Effector memory CD4-positive, alpha-beta T cell (primary cell): ENCODE measurements at regions not wholly inside any gene's neighbourhood (a gene's known extent, or its start where the extent isn't known, plus 50 kb on each side); places are given as distances from the start of the nearest gene placed in this dataset.

ENCODE experiments used
- DNase-seq, 3 donors: peaks; one replicate each; pipeline ENCODE4 v3.0.0-alpha.2; 2020
- H3K27ac ChIP-seq: 2 replicates; pipeline ENCODE4 v1.7.0; 2013; ENCODE audit warnings: mild to moderate bottlenecking, low read length, moderate library complexity; ENCODE audit not compliant: insufficient read depth, poor library complexity, severe bottlenecking
- H3K27me3 ChIP-seq: replicated peaks from 2 replicates; pipeline ENCODE4 v1.7.0; 2013; ENCODE audit warnings: mild to moderate bottlenecking, low read length; ENCODE audit not compliant: insufficient read depth, control insufficient read depth, poor library complexity, severe bottlenecking
- H3K36me3 ChIP-seq: 2 replicates; pipeline ENCODE4 v1.7.0; 2013; ENCODE audit warnings: mild to moderate bottlenecking, low read length, moderate library complexity; ENCODE audit not compliant: control insufficient read depth, insufficient read depth
- H3K4me1 ChIP-seq: 2 replicates; pipeline ENCODE4 v1.7.0; 2013; ENCODE audit warnings: low read length, mild to moderate bottlenecking; ENCODE audit not compliant: control insufficient read depth, insufficient read depth, poor library complexity, severe bottlenecking
- H3K4me3 ChIP-seq: 2 replicates; pipeline ENCODE4 v1.7.0; 2013; ENCODE audit warnings: low read length, low read depth, mild to moderate bottlenecking; ENCODE audit not compliant: insufficient read depth, poor library complexity, severe bottlenecking
- H3K9me3 ChIP-seq: 2 replicates; pipeline ENCODE4 v1.7.0; 2013; ENCODE audit warnings: mild to moderate bottlenecking, low read length, moderate library complexity; ENCODE audit not compliant: control insufficient read depth

GRCh38 chr3:6540981-6541380 is 319.9 kb upstream of the GRM7 start:
- Histone ChIP-seq H3K27ac (no peak overlapping the region), H3K9me3 (no peaks in the 10 kb centered on the region), H3K27me3 (no peaks in the 10 kb centered on the region), H3K4me3 (no peak overlapping the region), H3K4me1 (no peaks in the 10 kb centered on the region), H3K36me3 (no peaks in the 10 kb centered on the region)
- no peak for DNase-seq

GRCh38 chr3:6542795-6543194 is 318.1 kb upstream of the GRM7 start:
- H3K27me3 ChIP-seq: no peaks in the 10 kb centered on the region
- DNase-seq: no peak
- H3K36me3 ChIP-seq: no peaks in the 10 kb centered on the region
- no peaks in the 10 kb centered on the region for H3K9me3 ChIP-seq
- no peak overlapping the region for H3K4me3 ChIP-seq
- no peaks in the 10 kb centered on the region for H3K4me1 ChIP-seq
- no peak overlapping the region for H3K27ac ChIP-seq

GRCh38 chr3:6549296-6549695 is 311.6 kb upstream of the GRM7 start:
- H3K4me3 ChIP-seq: no peak overlapping the region
- no peaks in the 10 kb centered on the region for H3K9me3 ChIP-seq
- H3K27me3 ChIP-seq: no peaks in the 10 kb centered on the region
- H3K27ac ChIP-seq: no peak overlapping the region
- no peaks in the 10 kb centered on the region for H3K4me1 ChIP-seq
- H3K36me3 ChIP-seq: no peaks in the 10 kb centered on the region
- no peak for DNase-seq

GRCh38 chr3:6551165-6551564 is 309.8 kb upstream of the GRM7 start:
- no peaks in the 10 kb centered on the region for H3K9me3 ChIP-seq
- DNase-seq: no peak

GRCh38 chr3:6560259-6560658 is 300.7 kb upstream of the GRM7 start:
- Histone ChIP-seq H3K27ac (no peak overlapping the region), H3K36me3 (no peaks in the 10 kb centered on the region), H3K4me1 (no peaks in the 10 kb centered on the region), H3K4me3 (no peak overlapping the region), H3K9me3 (no peaks in the 10 kb centered on the region), H3K27me3 (no peaks in the 10 kb centered on the region)
- DNase-seq: no peak

More at GRCh38 chr3:6551165-6551564, 309.8 kb upstream of the GRM7 start:
- H3K4me1 ChIP-seq: no peaks in the 10 kb centered on the region
- H3K27ac ChIP-seq: no peak overlapping the region
- H3K36me3 ChIP-seq: no peaks in the 10 kb centered on the region
- no peak overlapping the region for H3K4me3 ChIP-seq
- no peaks in the 10 kb centered on the region for H3K27me3 ChIP-seq

GRCh38 chr3:6567241-6567640 is 293.7 kb upstream of the GRM7 start:
- Histone ChIP-seq H3K4me1 (no peaks in the 10 kb centered on the region), H3K27ac (no peak overlapping the region), H3K9me3 (no peaks in the 10 kb centered on the region), H3K4me3 (no peak overlapping the region), H3K36me3 (no peaks in the 10 kb centered on the region), H3K27me3 (no peaks in the 10 kb centered on the region)
- DNase-seq: no peak

GRCh38 chr3:6568999-6569493 is 291.9 kb upstream of the GRM7 start:
- Histone ChIP-seq H3K27ac (no peak overlapping the region), H3K36me3 (no peaks in the 10 kb centered on the region), H3K4me3 (no peak overlapping the region), H3K9me3 (no peaks in the 10 kb centered on the region), H3K27me3 (no peaks in the 10 kb centered on the region), H3K4me1 (no peaks in the 10 kb centered on the region)
- DNase-seq: no peak

- DNase-seq: no peak
- Histone ChIP-seq H3K27ac (no peak overlapping the region), H3K4me3 (no peak overlapping the region), H3K4me1 (no peaks in the 10 kb centered on the region), H3K36me3 (no peaks in the 10 kb centered on the region), H3K9me3 (no peaks in the 10 kb centered on the region), H3K27me3 (no peaks in the 10 kb centered on the region)
Observed at GRCh38 chr3:6571448-6571847, 289.5 kb upstream of the GRM7 start.

GRCh38 chr3:6577584-6577983 is 283.3 kb upstream of the GRM7 start:
- DNase-seq: no peak
- H3K36me3 ChIP-seq: no peaks in the 10 kb centered on the region
- no peaks in the 10 kb centered on the region for H3K4me1 ChIP-seq
- no peaks in the 10 kb centered on the region for H3K27me3 ChIP-seq
- H3K27ac ChIP-seq: no peak overlapping the region
- H3K4me3 ChIP-seq: no peak overlapping the region
- no peaks in the 10 kb centered on the region for H3K9me3 ChIP-seq

- Histone ChIP-seq H3K9me3 (no peaks in the 10 kb centered on the region), H3K4me3 (no peak overlapping the region), H3K36me3 (no peaks in the 10 kb centered on the region), H3K27ac (no peak overlapping the region), H3K4me1 (no peaks in the 10 kb centered on the region), H3K27me3 (no peaks in the 10 kb centered on the region)
- no peak for DNase-seq
Observed at GRCh38 chr3:6578526-6578925, 282.4 kb upstream of the GRM7 start.

- H3K36me3 ChIP-seq: no peaks in the 10 kb centered on the region
- H3K4me3 ChIP-seq: no peak overlapping the region
- H3K27ac ChIP-seq: no peak overlapping the region
- H3K27me3 ChIP-seq: no peaks in the 10 kb centered on the region
- H3K4me1 ChIP-seq: no peaks in the 10 kb centered on the region
- DNase-seq: no peak
- no peaks in the 10 kb centered on the region for H3K9me3 ChIP-seq
Observed at GRCh38 chr3:6580808-6581207, 280.1 kb upstream of the GRM7 start.
